HepG2 (cell line): ENCODE measurements at regions not wholly inside any gene's neighbourhood (a gene's known extent, or its start where the extent isn't known, plus 50 kb on each side); places are given as distances from the start of the nearest gene placed in this dataset.

Experiments used
- ELK4 ChIP-seq: sonication (generic); formaldehyde crosslinking; IDR thresholded peaks from 2 replicates; pipeline ENCODE4 v1.9.0; 2021; ENCODE audit warnings: missing genetic modification reagents, borderline replicate concordance
- HHEX ChIP-seq: IDR thresholded peaks from 2 replicates; pipeline ENCODE4 v1.6.1; 2016; ENCODE audit warnings: control low read depth
- TBX2 ChIP-seq: sonication (generic); formaldehyde crosslinking; IDR thresholded peaks from 2 replicates; pipeline ENCODE4 v1.5.0; 2020; ENCODE audit warnings: missing genetic modification reagents, mild to moderate bottlenecking, borderline replicate concordance
- XRCC5 ChIP-seq: fragments of 200-400 bp; formaldehyde crosslinking; optimal IDR thresholded peaks from 2 replicates; pipeline ENCODE3; 2017; ENCODE audit warnings: mild to moderate bottlenecking, low read length
- ZNF18 ChIP-seq: sonication (generic); formaldehyde crosslinking; IDR thresholded peaks from 2 replicates; pipeline ENCODE4 v1.8.0; 2022; ENCODE audit warnings: mild to moderate bottlenecking, missing genetic modification reagents; ENCODE audit not compliant: insufficient replicate concordance
- ZNF382 ChIP-seq: sonication (generic); formaldehyde crosslinking; IDR thresholded peaks from 2 replicates; pipeline ENCODE4 v1.5.0; 2020; ENCODE audit warnings: missing genetic modification reagents, mild to moderate bottlenecking, borderline replicate concordance
- ZNF562 ChIP-seq: sonication (generic); formaldehyde crosslinking; IDR thresholded peaks from 2 replicates; pipeline ENCODE4 v1.8.0; 2022; ENCODE audit warnings: missing genetic modification reagents, borderline replicate concordance
- ZNF607 ChIP-seq: sonication (generic); formaldehyde crosslinking; IDR thresholded peaks from 2 replicates; pipeline ENCODE4 v1.5.1; 2020; ENCODE audit warnings: missing genetic modification reagents, mild to moderate bottlenecking, borderline replicate concordance
- TF ChIP-seq, protein P1 (sequence below): sonication (generic); formaldehyde crosslinking; IDR thresholded peaks from one replicate; pipeline ENCODE4 v1.5.1; 2020; ENCODE audit warnings: mild to moderate bottlenecking, missing genetic modification reagents; ENCODE audit errors: not compliant biosample characterization
- TF ChIP-seq, protein P2 (sequence below): sonication (generic); formaldehyde crosslinking; IDR thresholded peaks from 2 replicates; pipeline ENCODE4 v1.4.0; 2020; ENCODE audit warnings: missing genetic modification reagents, borderline replicate concordance
- TF ChIP-seq, protein P3 (sequence below): sonication (generic); formaldehyde crosslinking; IDR thresholded peaks from 2 replicates; pipeline ENCODE4 v1.4.0; 2020; ENCODE audit warnings: mild to moderate bottlenecking, missing genetic modification reagents

DNA sequence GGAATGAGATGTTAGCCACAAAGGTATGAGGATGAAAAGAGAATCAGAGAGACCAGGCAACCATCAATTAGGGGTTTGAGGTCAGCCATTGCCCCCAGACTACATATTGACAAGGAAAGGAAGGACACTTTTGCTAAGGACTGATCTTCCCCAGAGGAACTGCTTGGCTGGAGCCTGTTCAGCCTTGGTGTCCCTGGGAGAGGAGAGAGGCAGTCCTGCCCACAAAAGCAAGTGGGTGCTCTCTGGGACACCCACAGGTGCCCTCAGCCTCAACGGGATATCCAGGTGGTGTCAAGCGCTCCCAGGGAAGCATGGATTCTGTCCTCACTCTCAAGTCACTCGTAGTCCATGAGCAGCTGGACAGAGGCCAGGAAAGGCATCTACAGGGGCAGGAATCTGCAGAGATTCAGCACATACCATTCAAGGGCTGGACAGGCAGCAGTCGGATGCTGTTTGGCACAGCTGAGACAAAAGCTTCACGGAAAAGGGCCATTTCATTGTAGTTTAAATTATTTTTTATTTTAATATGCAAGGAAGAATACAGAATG, 166.2 kb downstream of the UACA start (continued):
- TF ChIP-seq, protein P1, sequence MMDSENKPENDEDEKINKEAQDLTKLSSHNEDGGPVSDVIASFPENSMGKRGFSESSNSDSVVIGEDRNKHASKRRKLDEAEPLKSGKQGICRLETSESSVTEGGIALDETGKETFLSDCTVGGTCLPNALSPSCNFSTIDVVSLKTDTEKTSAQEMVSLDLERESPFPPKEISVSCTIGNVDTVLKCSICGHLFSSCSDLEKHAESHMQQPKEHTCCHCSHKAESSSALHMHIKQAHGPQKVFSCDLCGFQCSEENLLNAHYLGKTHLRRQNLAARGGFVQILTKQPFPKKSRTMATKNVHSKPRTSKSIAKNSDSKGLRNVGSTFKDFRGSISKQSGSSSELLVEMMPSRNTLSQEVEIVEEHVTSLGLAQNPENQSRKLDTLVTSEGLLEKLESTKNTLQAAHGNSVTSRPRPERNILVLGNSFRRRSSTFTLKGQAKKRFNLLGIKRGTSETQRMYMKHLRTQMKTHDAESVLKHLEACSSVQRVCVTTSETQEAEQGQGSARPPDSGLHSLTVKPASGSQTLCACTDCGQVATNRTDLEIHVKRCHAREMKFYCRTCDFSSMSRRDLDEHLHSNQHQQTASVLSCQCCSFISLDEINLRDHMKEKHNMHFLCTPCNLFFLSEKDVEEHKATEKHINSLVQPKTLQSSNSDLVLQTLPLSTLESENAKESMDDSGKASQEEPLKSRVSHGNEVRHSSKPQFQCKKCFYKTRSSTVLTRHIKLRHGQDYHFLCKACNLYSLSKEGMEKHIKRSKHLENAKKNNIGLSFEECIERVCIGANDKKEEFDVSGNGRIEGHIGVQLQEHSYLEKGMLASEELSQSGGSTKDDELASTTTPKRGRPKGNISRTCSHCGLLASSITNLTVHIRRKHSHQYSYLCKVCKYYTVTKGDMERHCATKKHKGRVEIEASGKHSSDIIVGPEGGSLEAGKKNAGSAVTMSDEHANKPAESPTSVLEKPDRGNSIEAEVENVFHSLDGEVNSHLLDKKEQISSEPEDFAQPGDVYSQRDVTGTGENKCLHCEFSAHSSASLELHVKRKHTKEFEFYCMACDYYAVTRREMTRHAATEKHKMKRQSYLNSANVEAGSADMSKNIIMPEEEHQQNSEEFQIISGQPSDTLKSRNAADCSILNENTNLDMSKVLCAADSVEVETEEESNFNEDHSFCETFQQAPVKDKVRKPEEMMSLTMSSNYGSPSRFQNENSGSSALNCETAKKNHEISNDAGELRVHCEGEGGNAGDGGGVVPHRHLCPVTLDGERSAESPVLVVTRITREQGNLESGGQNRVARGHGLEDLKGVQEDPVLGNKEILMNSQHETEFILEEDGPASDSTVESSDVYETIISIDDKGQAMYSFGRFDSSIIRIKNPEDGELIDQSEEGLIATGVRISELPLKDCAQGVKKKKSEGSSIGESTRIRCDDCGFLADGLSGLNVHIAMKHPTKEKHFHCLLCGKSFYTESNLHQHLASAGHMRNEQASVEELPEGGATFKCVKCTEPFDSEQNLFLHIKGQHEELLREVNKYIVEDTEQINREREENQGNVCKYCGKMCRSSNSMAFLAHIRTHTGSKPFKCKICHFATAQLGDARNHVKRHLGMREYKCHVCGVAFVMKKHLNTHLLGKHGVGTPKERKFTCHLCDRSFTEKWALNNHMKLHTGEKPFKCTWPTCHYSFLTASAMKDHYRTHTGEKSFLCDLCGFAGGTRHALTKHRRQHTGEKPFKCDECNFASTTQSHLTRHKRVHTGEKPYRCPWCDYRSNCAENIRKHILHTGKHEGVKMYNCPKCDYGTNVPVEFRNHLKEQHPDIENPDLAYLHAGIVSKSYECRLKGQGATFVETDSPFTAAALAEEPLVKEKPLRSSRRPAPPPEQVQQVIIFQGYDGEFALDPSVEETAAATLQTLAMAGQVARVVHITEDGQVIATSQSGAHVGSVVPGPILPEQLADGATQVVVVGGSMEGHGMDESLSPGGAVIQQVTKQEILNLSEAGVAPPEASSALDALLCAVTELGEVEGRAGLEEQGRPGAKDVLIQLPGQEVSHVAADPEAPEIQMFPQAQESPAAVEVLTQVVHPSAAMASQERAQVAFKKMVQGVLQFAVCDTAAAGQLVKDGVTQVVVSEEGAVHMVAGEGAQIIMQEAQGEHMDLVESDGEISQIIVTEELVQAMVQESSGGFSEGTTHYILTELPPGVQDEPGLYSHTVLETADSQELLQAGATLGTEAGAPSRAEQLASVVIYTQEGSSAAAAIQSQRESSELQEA, result no peak
- TF ChIP-seq, protein P2, sequence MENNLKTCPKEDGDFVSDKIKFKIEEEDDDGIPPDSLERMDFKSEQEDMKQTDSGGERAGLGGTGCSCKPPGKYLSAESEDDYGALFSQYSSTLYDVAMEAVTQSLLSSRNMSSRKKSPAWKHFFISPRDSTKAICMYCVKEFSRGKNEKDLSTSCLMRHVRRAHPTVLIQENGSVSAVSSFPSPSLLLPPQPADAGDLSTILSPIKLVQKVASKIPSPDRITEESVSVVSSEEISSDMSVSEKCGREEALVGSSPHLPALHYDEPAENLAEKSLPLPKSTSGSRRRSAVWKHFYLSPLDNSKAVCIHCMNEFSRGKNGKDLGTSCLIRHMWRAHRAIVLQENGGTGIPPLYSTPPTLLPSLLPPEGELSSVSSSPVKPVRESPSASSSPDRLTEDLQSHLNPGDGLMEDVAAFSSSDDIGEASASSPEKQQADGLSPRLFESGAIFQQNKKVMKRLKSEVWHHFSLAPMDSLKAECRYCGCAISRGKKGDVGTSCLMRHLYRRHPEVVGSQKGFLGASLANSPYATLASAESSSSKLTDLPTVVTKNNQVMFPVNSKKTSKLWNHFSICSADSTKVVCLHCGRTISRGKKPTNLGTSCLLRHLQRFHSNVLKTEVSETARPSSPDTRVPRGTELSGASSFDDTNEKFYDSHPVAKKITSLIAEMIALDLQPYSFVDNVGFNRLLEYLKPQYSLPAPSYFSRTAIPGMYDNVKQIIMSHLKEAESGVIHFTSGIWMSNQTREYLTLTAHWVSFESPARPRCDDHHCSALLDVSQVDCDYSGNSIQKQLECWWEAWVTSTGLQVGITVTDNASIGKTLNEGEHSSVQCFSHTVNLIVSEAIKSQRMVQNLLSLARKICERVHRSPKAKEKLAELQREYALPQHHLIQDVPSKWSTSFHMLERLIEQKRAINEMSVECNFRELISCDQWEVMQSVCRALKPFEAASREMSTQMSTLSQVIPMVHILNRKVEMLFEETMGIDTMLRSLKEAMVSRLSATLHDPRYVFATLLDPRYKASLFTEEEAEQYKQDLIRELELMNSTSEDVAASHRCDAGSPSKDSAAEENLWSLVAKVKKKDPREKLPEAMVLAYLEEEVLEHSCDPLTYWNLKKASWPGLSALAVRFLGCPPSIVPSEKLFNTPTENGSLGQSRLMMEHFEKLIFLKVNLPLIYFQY (CRISPR knock-in tag), result no peak
- no peak for TF ChIP-seq XRCC5
- TF ChIP-seq, protein P3, sequence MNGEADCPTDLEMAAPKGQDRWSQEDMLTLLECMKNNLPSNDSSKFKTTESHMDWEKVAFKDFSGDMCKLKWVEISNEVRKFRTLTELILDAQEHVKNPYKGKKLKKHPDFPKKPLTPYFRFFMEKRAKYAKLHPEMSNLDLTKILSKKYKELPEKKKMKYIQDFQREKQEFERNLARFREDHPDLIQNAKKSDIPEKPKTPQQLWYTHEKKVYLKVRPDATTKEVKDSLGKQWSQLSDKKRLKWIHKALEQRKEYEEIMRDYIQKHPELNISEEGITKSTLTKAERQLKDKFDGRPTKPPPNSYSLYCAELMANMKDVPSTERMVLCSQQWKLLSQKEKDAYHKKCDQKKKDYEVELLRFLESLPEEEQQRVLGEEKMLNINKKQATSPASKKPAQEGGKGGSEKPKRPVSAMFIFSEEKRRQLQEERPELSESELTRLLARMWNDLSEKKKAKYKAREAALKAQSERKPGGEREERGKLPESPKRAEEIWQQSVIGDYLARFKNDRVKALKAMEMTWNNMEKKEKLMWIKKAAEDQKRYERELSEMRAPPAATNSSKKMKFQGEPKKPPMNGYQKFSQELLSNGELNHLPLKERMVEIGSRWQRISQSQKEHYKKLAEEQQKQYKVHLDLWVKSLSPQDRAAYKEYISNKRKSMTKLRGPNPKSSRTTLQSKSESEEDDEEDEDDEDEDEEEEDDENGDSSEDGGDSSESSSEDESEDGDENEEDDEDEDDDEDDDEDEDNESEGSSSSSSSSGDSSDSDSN (CRISPR knock-in tag), result no peak
- no peak for TF ChIP-seq ZNF562 (CRISPR knock-in tag)
- TF ChIP-seq ZNF607 (CRISPR knock-in tag), result no peak
- no peak for TF ChIP-seq HHEX (CRISPR knock-in tag)
- no peak for TF ChIP-seq ELK4
- no peak for TF ChIP-seq ZNF18 (CRISPR knock-in tag)
- no peak for TF ChIP-seq TBX2 (CRISPR knock-in tag)
- TF ChIP-seq ZNF382 (CRISPR knock-in tag), result no peak
